Right lobe of liver (tissue), 4 donors: ENCODE measurements at regions not wholly inside any gene's neighbourhood (a gene's known extent, or its start where the extent isn't known, plus 50 kb on each side); places are given as distances from the start of the nearest gene placed in this dataset.
"Not testable (repeated sequence)": the region's sequence is repeated elsewhere in the genome, so short reads cannot be mapped to it uniquely, and the experiment has no call there.

ENCODE experiments used
- CTCF ChIP-seq, 4 donors: fragments of 200-600 bp in 3 of 4; fragments of 450-650 bp in 1 of 4; IDR thresholded peaks; one replicate each; pipeline versions ENCODE4 v1.5.1 to v1.8.0; 2016 to 2022; ENCODE audit warnings: antibody characterized with exemption in 4 of 4, mild to moderate bottlenecking in 2 of 4
- POLR2A ChIP-seq: fragments of 450-650 bp; IDR thresholded peaks from one replicate; pipeline ENCODE4 v1.6.1; 2017; ENCODE audit warnings: antibody characterized with exemption, mild to moderate bottlenecking
- donor health status: DM: no; HTN: no; CAD: no.
- donor health status: DM: no; HTN: no; CAD: no.
- donor health status: DM: no; HTN: yes; CAD: no.

GRCh38 chr1:232156070-232156469 lies 473.9 kb downstream of the SIPA1L2 start:
- TF ChIP-seq POLR2A; CTCF (IDR thresholded peaks at IDR 0.05): not testable (repeated sequence)
